ENCODE measurements at regions not wholly inside any gene's neighbourhood (a gene's known extent, or its start where the extent isn't known, plus 50 kb on each side); places are given as distances from the start of the nearest gene placed in this dataset.

DNA sequence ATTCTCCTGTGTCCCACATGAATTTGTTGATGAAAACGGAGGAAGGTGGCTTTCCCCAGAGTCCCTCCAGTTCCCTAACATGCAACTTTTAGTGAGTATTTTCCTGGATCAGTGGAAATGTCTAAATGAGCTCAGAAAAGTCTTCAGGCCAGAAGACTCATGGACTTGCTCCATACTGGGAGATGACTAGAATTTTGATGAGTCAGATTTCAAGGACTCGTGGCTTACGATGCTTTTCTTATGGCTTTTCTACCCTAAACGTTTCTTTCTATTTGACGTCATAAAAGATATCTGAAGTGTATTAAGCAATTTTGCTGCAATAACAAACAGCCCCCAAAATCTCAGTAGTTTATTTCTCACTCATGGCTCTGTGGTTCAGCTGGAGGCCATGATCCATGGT is 397.6 kb downstream of the FBXO15 start:
- intact Hi-C loops (cut with DNase I; ENCODE audit: low total_unique reads) = no loop called here
- WGBS, 2 donors = 89 to 93% methylated on average over 5 of the region's 5 CpGs
- no peak overlapping the region for H3K4me3 ChIP-seq (ENCODE audit: low read depth, poor library complexity, severe bottlenecking)
- no peak for DNase-seq (ENCODE audit: low spot score in 2 of 2)
- TF ChIP-seq, protein P1, sequence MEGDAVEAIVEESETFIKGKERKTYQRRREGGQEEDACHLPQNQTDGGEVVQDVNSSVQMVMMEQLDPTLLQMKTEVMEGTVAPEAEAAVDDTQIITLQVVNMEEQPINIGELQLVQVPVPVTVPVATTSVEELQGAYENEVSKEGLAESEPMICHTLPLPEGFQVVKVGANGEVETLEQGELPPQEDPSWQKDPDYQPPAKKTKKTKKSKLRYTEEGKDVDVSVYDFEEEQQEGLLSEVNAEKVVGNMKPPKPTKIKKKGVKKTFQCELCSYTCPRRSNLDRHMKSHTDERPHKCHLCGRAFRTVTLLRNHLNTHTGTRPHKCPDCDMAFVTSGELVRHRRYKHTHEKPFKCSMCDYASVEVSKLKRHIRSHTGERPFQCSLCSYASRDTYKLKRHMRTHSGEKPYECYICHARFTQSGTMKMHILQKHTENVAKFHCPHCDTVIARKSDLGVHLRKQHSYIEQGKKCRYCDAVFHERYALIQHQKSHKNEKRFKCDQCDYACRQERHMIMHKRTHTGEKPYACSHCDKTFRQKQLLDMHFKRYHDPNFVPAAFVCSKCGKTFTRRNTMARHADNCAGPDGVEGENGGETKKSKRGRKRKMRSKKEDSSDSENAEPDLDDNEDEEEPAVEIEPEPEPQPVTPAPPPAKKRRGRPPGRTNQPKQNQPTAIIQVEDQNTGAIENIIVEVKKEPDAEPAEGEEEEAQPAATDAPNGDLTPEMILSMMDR (IDR thresholded peaks at IDR 0.05) = no peak
- no peak for TF ChIP-seq POLR2A (IDR thresholded peaks at IDR 0.05)

DNA sequence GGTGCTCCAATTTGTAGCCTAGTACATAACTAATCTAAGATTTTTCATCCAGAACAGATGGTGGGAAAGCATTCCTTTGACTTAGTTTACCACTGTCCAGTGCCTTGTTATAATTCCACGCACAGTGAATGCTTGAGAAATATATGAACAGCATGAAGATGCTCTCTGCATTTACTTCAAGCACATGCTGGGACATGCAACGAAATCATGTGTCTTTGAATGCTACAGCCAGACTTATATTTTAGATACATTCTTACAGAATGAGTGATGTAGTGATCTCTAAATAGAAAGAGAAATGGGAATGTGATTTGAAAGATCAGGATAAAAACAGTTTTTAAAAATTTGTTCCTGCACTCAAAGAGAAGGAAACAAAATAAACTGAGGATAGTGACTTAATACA is 398.3 kb downstream of the FBXO15 start:
- H3K4me3 ChIP-seq (ENCODE audit: low read depth, poor library complexity, severe bottlenecking) = no peak overlapping the region
- TF ChIP-seq, protein P1 (IDR thresholded peaks at IDR 0.05) = no peak
- 49 to 55% methylated on average over 2 of the region's 2 CpGs for WGBS, 2 donors
- no peak for DNase-seq (ENCODE audit: low spot score in 2 of 2)
- intact Hi-C loops (cut with DNase I; ENCODE audit: low total_unique reads) = no loop called here

DNA sequence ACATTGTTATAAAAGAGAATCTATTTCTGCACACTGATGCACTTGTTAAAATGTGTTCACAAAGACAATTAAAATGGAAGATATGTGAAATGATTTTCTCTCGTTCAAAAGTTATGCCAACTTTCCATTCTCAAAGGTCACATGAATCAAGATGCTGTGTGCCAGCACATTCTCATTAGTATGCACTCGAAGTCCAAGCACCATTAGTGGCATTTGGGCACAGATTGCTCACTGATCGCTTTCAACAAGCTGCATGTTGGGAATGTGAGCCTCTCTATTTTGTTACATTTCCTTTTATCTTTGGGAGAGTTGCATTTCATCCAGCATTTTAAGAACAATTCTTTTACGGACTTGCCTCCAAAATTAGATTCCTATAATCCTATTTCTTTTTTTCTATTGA is 398.9 kb downstream of the FBXO15 start:
- no peak overlapping the region for H3K4me3 ChIP-seq (ENCODE audit: low read depth, poor library complexity, severe bottlenecking)
- no peak for DNase-seq (ENCODE audit: low spot score in 2 of 2)
- intact Hi-C loops (cut with DNase I; ENCODE audit: low total_unique reads) = no loop called here
- 64 to 65% methylated on average over 4 of the region's 4 CpGs for WGBS, 2 donors
- no peak for TF ChIP-seq POLR2A (IDR thresholded peaks at IDR 0.05)
- TF ChIP-seq, protein P1 (IDR thresholded peaks at IDR 0.05) = no peak

DNA sequence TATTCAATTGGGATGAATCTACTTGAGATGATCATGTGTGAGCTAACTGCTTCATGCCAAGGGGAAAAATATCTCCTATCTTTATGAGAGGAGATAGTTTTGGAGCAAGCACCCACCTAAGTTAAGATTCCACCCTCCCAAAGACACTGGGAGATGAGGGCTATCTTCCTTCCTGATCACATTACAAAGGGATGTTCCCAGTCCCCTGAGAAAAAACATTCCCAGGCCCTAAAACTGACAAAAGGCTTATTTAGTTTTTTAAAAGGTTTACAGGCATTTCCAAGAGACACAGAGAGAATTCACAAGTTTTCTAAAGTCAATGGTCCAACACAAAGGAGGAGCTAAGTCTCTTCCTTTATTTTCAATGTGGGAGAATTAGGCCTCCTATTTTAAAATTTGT is 401.5 kb downstream of the FBXO15 start:
- intact Hi-C loops (cut with DNase I; ENCODE audit: low total_unique reads) = no loop called here
- H3K4me3 ChIP-seq (ENCODE audit: low read depth, poor library complexity, severe bottlenecking) = no peak overlapping the region
- no peak for TF ChIP-seq POLR2A (IDR thresholded peaks at IDR 0.05)
- TF ChIP-seq, protein P1 (IDR thresholded peaks at IDR 0.05) = no peak
- no peak for DNase-seq (ENCODE audit: low spot score in 2 of 2)

DNA sequence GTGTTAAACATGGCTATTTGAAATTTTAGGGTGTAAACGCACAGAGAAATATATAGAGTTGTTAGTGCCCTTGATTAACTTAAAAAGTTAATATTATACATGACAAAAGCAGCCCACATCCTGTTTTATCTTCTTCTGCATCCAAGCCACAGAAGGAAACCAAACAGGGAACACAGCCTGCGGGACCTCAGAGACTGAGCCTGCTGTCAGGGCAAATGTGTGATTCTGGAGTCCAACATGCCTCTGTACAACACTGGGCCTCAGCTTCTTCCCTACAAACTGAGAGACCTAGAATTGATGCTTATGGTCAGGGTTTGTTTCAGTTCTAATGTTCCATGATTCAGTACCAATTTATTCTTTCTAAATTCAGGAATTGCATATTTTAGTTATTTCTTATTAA is 404.7 kb downstream of the FBXO15 start:
- WGBS, 2 donors = 64 to 75% methylated on average over 2 of the region's 2 CpGs
- intact Hi-C loops (cut with DNase I; ENCODE audit: low total_unique reads) = no loop called here
- no peak for DNase-seq (ENCODE audit: low spot score in 2 of 2)
- TF ChIP-seq, protein P1 (IDR thresholded peaks at IDR 0.05) = no peak
- no peak for TF ChIP-seq POLR2A (IDR thresholded peaks at IDR 0.05)
- no peak overlapping the region for H3K4me3 ChIP-seq (ENCODE audit: low read depth, poor library complexity, severe bottlenecking)

DNA sequence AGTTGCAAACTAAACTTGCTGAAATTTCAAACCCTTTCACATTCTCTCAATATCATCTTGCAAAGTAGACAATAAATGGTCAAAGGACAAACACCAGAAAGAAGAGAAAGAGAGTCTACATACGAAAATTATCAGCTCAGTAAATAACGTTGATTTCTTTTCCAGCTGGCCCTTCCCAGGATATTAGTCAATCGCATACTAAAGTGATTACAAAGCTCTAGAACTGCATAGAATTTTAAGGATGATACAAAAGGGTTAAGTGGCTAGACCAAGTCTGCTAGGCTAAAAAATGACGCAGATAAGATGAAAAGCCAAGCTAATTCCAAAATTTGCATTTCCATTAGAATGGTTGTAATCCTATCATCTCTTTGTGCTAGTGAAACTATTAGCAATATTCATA is 405.7 kb downstream of the FBXO15 start:
- H3K4me3 ChIP-seq (ENCODE audit: low read depth, poor library complexity, severe bottlenecking) = no peak overlapping the region
- TF ChIP-seq, protein P1 (IDR thresholded peaks at IDR 0.05) = no peak
- no peak for TF ChIP-seq POLR2A (IDR thresholded peaks at IDR 0.05)
- intact Hi-C loops (cut with DNase I; ENCODE audit: low total_unique reads) = no loop called here
- no peak for DNase-seq (ENCODE audit: low spot score in 2 of 2)
- 58 to 63% methylated on average over 4 of the region's 4 CpGs for WGBS, 2 donors
